Caco-2 (cell line): ENCODE measurements at regions not wholly inside any gene's neighbourhood (a gene's known extent, or its start where the extent isn't known, plus 50 kb on each side); places are given as distances from the start of the nearest gene placed in this dataset.

ENCODE experiments used
- BruUV-seq: library from RNA; stranded (reverse); fragments of 400-500 nt; replicated peaks from 2 replicates; lab custom pipeline; 2021; lab: Mats Ljungman, UMichigan
- CTCF ChIA-PET: fragments of 300-600 bp; sonication (Branson Sonifier 250); formaldehyde crosslinking; loops from one replicate; lab custom pipeline; 2022; ENCODE audit warnings: antibody characterized with exemption; lab: Charles Lee
- POLR2A ChIA-PET: fragments of 300-600 bp; sonication (Branson Sonifier 250); formaldehyde crosslinking; loops from one replicate; lab custom pipeline; 2022; ENCODE audit warnings: antibody characterized with exemption; lab: Charles Lee
- DNase-seq, 2 experiments: peaks; one replicate each; pipeline versions ENCODE4 v3.0.0 to v3.0.0-alpha.2; 2020 to 2022
- H3K27me3 ChIP-seq: replicated peaks from 2 replicates; pipeline ENCODE4 v1.6.0; 2011; ENCODE audit warnings: low read length; ENCODE audit not compliant: control insufficient read depth, insufficient read depth
- H3K36me3 ChIP-seq: 2 replicates; pipeline ENCODE4 v1.5.1; 2011; ENCODE audit warnings: low read length; ENCODE audit not compliant: control insufficient read depth, insufficient read depth
- H3K4me1 ChIP-seq: fragments of 250-450 bp; sonication (Bioruptor Pico); 2 replicates; pipeline ENCODE4 v1.5.1; 2020; ENCODE audit warnings: mild to moderate bottlenecking
- H3K4me3 ChIP-seq: 2 replicates; pipeline ENCODE4 v1.5.1; 2011; ENCODE audit warnings: low read depth, mild to moderate bottlenecking, control low read depth, low read length
- H3K9me3 ChIP-seq: fragments of 250-450 bp; sonication (Bioruptor Pico); 2 replicates; pipeline ENCODE4 v1.5.1; 2020; ENCODE audit warnings: mild to moderate bottlenecking, moderate library complexity
- H3K27ac Mint-ChIP-seq: one replicate; pipeline ENCODE4 v1.8.0; 2022; ENCODE audit warnings: mixed read lengths; ENCODE audit not compliant: unreplicated experiment
- H3K27me3 Mint-ChIP-seq: one replicate; pipeline ENCODE4 v1.8.0; 2022; ENCODE audit warnings: mixed read lengths; ENCODE audit not compliant: insufficient read depth, unreplicated experiment
- H3K36me3 Mint-ChIP-seq: one replicate; pipeline ENCODE4 v1.8.0; 2022; ENCODE audit warnings: mild to moderate bottlenecking, mixed read lengths; ENCODE audit not compliant: insufficient read depth, unreplicated experiment
- H3K4me1 Mint-ChIP-seq: one replicate; pipeline ENCODE4 v1.8.0; 2022; ENCODE audit warnings: low read depth, mixed read lengths; ENCODE audit not compliant: unreplicated experiment
- H3K4me3 Mint-ChIP-seq: one replicate; pipeline ENCODE4 v1.8.0; 2022; ENCODE audit warnings: mild to moderate bottlenecking, moderate library complexity, mixed read lengths; ENCODE audit not compliant: unreplicated experiment
- H3K9me3 Mint-ChIP-seq: one replicate; pipeline ENCODE4 v1.8.0; 2022; ENCODE audit warnings: mixed read lengths; ENCODE audit not compliant: unreplicated experiment
- intact Hi-C: fragments of 100-400 bp; cut with micrococcal nuclease; formaldehyde crosslinking; loops from one replicate; pipeline ENCODE4 v1.10.0; 2022; ENCODE audit not compliant: unreplicated experiment
- TF ChIP-seq, protein P1 (sequence below), 2 experiments: fragments of 200-600 bp in 1 of 2; IDR thresholded peaks; 1 replicate in 1 of 2; 2 replicates in 1 of 2; pipeline versions ENCODE4 v1.5.1 to v1.8.0; 2011 to 2022; ENCODE audit warnings: antibody characterized with exemption in 1 of 2, control low read depth in 1 of 2, inconsistent platforms in 1 of 2, low read depth in 1 of 2, low read length in 1 of 2, mild to moderate bottlenecking in 1 of 2, moderate library complexity in 1 of 2; ENCODE audit not compliant: insufficient read depth in 1 of 2, severe bottlenecking in 1 of 2, unreplicated experiment in 1 of 2

DNA sequence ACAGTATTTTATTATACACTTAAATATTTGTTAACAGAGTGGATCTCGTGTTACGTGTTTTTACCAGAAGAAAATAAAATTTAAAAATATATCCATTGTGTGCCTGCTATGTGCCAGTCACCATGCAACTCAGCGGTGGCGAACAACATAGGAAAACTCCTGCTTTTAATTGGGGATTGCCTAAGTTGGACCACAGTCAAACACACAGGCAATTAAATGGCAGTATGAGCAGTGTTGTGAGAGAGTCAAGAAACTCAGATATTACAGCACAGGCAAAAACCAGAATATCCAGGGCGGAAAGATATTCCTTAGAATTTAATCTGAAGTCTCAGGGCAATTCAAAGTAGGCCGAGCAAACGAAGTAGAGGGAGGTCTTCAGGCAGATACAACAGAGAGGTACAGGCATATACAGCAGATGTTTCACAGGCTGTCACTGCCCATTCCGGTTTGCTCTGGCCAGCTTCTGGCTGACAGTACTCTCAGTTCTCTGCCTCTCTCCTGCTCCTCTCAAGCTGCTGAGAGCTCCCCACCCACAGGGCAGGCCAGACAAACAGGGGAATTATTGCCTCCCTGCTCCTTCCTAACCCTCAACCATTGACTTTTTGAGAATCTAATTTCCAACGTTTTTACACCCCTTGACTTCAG lies 540.2 kb upstream of the TMEM132C start:
- Histone ChIP-seq H3K27me3 (no peaks in the 10 kb centered on the region), H3K4me3 (no peak overlapping the region), H3K4me1 (no peaks in the 10 kb centered on the region), H3K9me3 (no peaks in the 10 kb centered on the region), H3K36me3 (no peaks in the 10 kb centered on the region)
- TF ChIP-seq, protein P1, sequence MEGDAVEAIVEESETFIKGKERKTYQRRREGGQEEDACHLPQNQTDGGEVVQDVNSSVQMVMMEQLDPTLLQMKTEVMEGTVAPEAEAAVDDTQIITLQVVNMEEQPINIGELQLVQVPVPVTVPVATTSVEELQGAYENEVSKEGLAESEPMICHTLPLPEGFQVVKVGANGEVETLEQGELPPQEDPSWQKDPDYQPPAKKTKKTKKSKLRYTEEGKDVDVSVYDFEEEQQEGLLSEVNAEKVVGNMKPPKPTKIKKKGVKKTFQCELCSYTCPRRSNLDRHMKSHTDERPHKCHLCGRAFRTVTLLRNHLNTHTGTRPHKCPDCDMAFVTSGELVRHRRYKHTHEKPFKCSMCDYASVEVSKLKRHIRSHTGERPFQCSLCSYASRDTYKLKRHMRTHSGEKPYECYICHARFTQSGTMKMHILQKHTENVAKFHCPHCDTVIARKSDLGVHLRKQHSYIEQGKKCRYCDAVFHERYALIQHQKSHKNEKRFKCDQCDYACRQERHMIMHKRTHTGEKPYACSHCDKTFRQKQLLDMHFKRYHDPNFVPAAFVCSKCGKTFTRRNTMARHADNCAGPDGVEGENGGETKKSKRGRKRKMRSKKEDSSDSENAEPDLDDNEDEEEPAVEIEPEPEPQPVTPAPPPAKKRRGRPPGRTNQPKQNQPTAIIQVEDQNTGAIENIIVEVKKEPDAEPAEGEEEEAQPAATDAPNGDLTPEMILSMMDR (IDR thresholded peaks at IDR 0.05; ENCODE audit: insufficient read depth in 1 of 2, low read depth in 1 of 2, low read length in 1 of 2, severe bottlenecking in 1 of 2, unreplicated experiment in 1 of 2), result no peak
- ChIA-PET CTCF (no interaction called here), POLR2A (no interaction called here)
- no TSS peak for BruUV-seq
- Mint-ChIP-seq H3K4me3 (no peak overlapping the region), H3K27ac (no peak overlapping the region), H3K27me3 (no peaks in the 10 kb centered on the region), H3K36me3 (no peaks in the 10 kb centered on the region), H3K9me3 (no peaks in the 10 kb centered on the region), H3K4me1 (no peaks in the 10 kb centered on the region)
- intact Hi-C loops, result no loop called here
- no peak for DNase-seq

DNA sequence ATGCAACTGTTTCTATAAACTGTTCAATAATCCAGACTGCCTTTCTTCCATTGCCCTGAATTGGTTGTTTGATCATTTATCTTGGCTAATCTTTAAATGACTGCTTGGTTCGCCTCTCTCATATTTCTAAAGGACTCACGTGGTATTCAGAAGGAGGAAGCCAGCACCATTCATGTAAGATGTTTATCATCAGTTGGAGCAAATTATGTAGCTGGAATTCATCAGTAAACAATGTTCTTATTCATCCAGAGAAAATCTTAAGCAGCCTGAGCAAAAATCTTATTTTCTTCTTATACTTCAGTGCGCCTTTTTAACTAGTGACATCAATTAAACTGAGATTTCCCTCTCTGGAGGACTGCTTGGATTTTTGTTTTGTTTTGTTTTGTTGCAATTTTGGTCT lies 538.7 kb upstream of the TMEM132C start:
- no peaks in the 10 kb centered on the region for H3K27me3 ChIP-seq
- no peaks in the 10 kb centered on the region for H3K4me1 Mint-ChIP-seq
- CTCF ChIA-PET, result no interaction called here
- BruUV-seq, result no TSS peak
- H3K36me3 ChIP-seq, result no peaks in the 10 kb centered on the region
- no peaks in the 10 kb centered on the region for H3K27me3 Mint-ChIP-seq
- H3K4me1 ChIP-seq, result no peaks in the 10 kb centered on the region
- intact Hi-C loops, result no loop called here
- no peaks in the 10 kb centered on the region for H3K9me3 Mint-ChIP-seq
- no peak for DNase-seq
- H3K4me3 ChIP-seq, result no peak overlapping the region
- TF ChIP-seq, protein P1 (IDR thresholded peaks at IDR 0.05; ENCODE audit: insufficient read depth in 1 of 2, low read depth in 1 of 2, low read length in 1 of 2, severe bottlenecking in 1 of 2, unreplicated experiment in 1 of 2), result no peak
- no peaks in the 10 kb centered on the region for H3K9me3 ChIP-seq
- H3K36me3 Mint-ChIP-seq, result no peaks in the 10 kb centered on the region
- H3K4me3 Mint-ChIP-seq, result no peak overlapping the region
- POLR2A ChIA-PET, result no interaction called here
- no peak overlapping the region for H3K27ac Mint-ChIP-seq

DNA sequence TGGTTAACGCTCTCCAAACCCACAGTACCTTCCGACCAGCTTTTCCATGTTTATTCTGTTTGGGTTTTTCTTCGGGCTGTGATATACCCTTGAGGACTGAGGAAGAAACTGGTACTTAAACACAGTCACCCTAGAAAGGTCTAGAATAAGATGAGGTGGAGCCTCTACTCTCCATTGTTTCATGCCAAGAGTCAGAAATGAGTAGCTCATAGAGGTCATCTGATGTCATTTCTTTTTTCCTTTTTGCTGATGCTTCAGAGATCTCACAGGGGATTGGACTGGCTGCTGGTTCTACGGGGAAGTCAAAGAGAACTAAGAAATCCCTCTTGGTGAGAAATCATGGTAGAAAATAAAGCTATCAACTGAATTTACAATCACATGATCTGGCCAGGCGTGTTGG lies 538.2 kb upstream of the TMEM132C start:
- Mint-ChIP-seq H3K36me3 (no peaks in the 10 kb centered on the region), H3K27ac (no peak overlapping the region), H3K9me3 (no peaks in the 10 kb centered on the region), H3K4me1 (no peaks in the 10 kb centered on the region), H3K27me3 (no peaks in the 10 kb centered on the region), H3K4me3 (no peak overlapping the region)
- ChIA-PET CTCF (no interaction called here), POLR2A (no interaction called here)
- BruUV-seq, result no TSS peak
- Histone ChIP-seq H3K9me3 (no peaks in the 10 kb centered on the region), H3K4me3 (no peak overlapping the region), H3K36me3 (no peaks in the 10 kb centered on the region), H3K4me1 (no peaks in the 10 kb centered on the region), H3K27me3 (no peaks in the 10 kb centered on the region)
- TF ChIP-seq, protein P1 (IDR thresholded peaks at IDR 0.05; ENCODE audit: insufficient read depth in 1 of 2, low read depth in 1 of 2, low read length in 1 of 2, severe bottlenecking in 1 of 2, unreplicated experiment in 1 of 2), result no peak
- DNase-seq, result no peak
- intact Hi-C loops, result no loop called here
